ENCODE measurements at regions not wholly inside any gene's neighbourhood (a gene's known extent, or its start where the extent isn't known, plus 50 kb on each side); places are given as distances from the start of the nearest gene placed in this dataset.

DNA sequence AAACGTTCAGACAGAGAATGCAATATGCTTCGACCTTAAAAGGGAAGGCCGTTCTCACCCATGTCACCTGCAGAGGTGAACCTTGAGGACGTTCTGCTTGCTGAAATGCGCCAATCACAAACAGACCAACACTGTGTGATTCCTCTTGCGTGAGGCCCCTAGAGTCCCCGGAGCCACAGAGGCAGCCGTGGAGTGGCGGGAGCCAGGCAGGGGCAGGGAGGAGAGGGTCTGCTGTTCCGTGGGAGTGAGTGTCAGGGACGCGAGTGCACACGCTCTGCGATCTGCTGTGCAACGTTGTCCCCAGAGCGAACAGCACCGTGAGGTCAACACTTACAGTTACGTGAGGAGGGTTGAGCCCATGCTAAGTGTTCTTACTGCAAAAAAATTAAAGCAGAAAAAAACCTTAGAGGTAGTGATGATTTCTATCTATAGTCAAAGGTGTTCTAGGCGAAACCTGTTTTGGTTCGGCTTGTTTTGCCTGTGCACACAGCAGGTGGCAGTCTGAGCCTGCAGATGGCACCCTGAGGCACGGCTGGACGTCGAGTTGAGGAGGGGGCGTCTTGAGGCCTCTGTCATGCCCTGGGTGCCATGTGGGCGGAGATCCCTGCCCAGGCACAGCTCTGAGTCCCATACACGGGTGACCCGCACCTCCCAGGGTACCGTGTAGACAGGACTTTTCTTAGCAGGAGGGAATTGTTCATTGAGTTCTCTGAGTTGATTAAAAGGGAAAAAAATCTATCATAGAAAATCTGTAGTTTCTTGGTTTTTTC, 71.7 kb upstream of the FRMD1 start:
- H3K27me3 ChIP-seq (ENCODE audit: control insufficient read depth, insufficient read depth, low read length) = no peaks in the 10 kb centered on the region
- H3K4me3 ChIP-seq (ENCODE audit: low read depth, low read length) = no peak overlapping the region
- no peak for FAIRE-seq
- DNase-seq (ENCODE audit: low read depth) = no peak
- peak; percentile 45 for TF ChIP-seq CTCF (IDR thresholded peaks at IDR 0.05; ENCODE audit: insufficient read depth, low read length, severe bottlenecking)
- no peaks in the 10 kb centered on the region for H3K36me3 ChIP-seq (ENCODE audit: control insufficient read depth, insufficient read depth, low read length)

GRCh38 chr6:168149015-168149414, 70.0 kb upstream of the FRMD1 start:
- TF ChIP-seq CTCF (IDR thresholded peaks at IDR 0.05; ENCODE audit: insufficient read depth, low read length, severe bottlenecking) = no peak
- no peak for FAIRE-seq
- H3K36me3 ChIP-seq (ENCODE audit: control insufficient read depth, insufficient read depth, low read length) = no peaks in the 10 kb centered on the region
- H3K27me3 ChIP-seq (ENCODE audit: control insufficient read depth, insufficient read depth, low read length) = no peaks in the 10 kb centered on the region
- H3K4me3 ChIP-seq (ENCODE audit: low read depth, low read length) = no peak overlapping the region
- no peak for DNase-seq (ENCODE audit: low read depth)

DNA sequence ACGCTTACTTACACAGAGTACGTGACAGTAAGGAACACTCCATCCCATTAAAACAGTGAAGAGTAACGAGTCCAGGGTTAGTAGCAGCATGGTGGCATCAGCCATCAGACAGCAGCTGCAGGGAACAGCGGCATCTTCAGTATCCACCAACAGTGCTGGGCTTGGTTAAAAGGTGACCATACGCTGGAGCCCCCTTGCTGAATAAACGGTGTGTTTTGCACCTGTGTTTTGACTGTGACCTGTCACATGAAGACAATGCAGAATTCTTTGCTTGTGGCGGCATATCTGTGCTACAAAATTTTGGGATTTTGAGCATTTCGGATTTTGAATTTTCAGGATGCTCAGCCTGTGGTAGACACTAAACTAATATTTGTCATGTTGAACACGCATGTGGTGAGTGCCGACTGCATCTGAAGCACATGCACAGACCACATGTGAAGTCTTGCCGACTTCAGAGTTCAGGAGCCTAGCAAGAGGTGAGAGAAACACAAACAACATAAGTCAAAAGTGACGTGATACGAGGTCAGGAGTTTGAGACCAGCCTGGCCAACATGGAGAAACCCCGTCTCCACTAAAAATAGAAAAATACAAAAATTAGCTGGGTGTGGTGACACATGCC, 69.3 kb upstream of the FRMD1 start:
- Histone ChIP-seq H3K27me3 (ENCODE audit: control insufficient read depth, insufficient read depth, low read length) (no peaks in the 10 kb centered on the region), H3K4me3 (ENCODE audit: low read depth, low read length) (no peak overlapping the region), H3K36me3 (ENCODE audit: control insufficient read depth, insufficient read depth, low read length) (no peaks in the 10 kb centered on the region)
- DNase-seq (ENCODE audit: low read depth) = no peak
- no peak for FAIRE-seq
- no peak for TF ChIP-seq CTCF (IDR thresholded peaks at IDR 0.05; ENCODE audit: insufficient read depth, low read length, severe bottlenecking)

DNA sequence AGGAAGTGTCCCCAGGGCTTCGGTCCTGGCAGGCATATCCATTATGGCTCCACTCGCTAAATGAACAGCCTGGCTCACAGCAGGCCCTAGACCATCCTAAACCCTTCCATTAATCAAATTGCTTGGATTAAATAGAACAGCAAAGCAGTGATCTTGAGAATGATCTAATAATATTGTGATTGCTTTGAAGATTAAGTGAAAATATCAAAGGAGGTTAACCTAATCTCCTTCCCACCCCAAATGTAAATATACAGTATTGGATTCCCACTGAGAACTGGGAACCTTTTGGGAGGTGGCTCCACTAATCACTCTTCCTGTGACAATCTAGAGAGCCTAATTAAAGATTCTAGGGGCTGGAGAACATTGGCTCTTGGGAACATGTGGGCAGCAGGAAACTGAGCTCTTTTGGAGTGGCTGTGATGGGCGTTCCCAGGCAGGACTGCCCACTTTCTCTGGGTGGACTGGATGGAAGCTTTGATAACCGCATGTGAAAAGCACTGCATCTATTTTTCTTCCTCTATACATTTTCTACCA, 68.3 kb upstream of the FRMD1 start:
- Histone ChIP-seq H3K4me3 (ENCODE audit: low read depth, low read length) (no peak overlapping the region), H3K27me3 (ENCODE audit: control insufficient read depth, insufficient read depth, low read length) (no peaks in the 10 kb centered on the region), H3K36me3 (ENCODE audit: control insufficient read depth, insufficient read depth, low read length) (no peaks in the 10 kb centered on the region)
- FAIRE-seq (no peak), DNase-seq (ENCODE audit: low read depth) (no peak)
- TF ChIP-seq CTCF (IDR thresholded peaks at IDR 0.05; ENCODE audit: insufficient read depth, low read length, severe bottlenecking) = no peak

- TF ChIP-seq CTCF (IDR thresholded peaks at IDR 0.05; ENCODE audit: insufficient read depth, low read length, severe bottlenecking) = no peak
- Histone ChIP-seq H3K36me3 (ENCODE audit: control insufficient read depth, insufficient read depth, low read length) (no peaks in the 10 kb centered on the region), H3K27me3 (ENCODE audit: control insufficient read depth, insufficient read depth, low read length) (no peaks in the 10 kb centered on the region), H3K4me3 (ENCODE audit: low read depth, low read length) (no peak overlapping the region)
- no peak for FAIRE-seq
- DNase-seq (ENCODE audit: low read depth) = no peak
Measured at GRCh38 chr6:168145747-168146596, 67.0 kb upstream of the FRMD1 start.
